Endothelial cell of umbilical vein (primary cell): ENCODE measurements at regions not wholly inside any gene's neighbourhood (a gene's known extent, or its start where the extent isn't known, plus 50 kb on each side); places are given as distances from the start of the nearest gene placed in this dataset.

Experiments used
- BruUV-seq: library from RNA; stranded (reverse); fragments of 400-500 nt; replicated peaks from 2 replicates; lab custom pipeline; 2021; lab: Mats Ljungman, UMichigan
- CTCF ChIA-PET: fragments of 300-600, 350-600 bp; sonication (Branson Sonifier 250); formaldehyde crosslinking; loops from one replicate; lab custom pipeline; 2021; ENCODE audit warnings: antibody characterized with exemption, inconsistent platforms; lab: Charles Lee
- POLR2A ChIA-PET: fragments of 300-600, 350-600 bp; sonication (Branson Sonifier 250); formaldehyde crosslinking; loops from one replicate; lab custom pipeline; 2021; ENCODE audit warnings: antibody characterized with exemption, inconsistent platforms; lab: Charles Lee
- DNase-seq: peaks from one replicate; pipeline ENCODE4 v3.0.0-alpha.2; 2011; ENCODE audit warnings: low read depth, low spot score
- FAIRE-seq: peaks from 2 replicates; lab custom pipeline; 2011; peaks lifted over from hg19 to GRCh38; lab: Jason Lieb, UNC
- H2AFZ ChIP-seq: 2 replicates; pipeline ENCODE4 v1.6.0; 2012; ENCODE audit warnings: low read depth, low read length, control low read depth, inconsistent platforms
- H3K27ac ChIP-seq: 2 replicates; pipeline ENCODE4 v1.5.1; 2011; ENCODE audit warnings: low read depth, mild to moderate bottlenecking, control low read depth, low read length, moderate library complexity; ENCODE audit not compliant: insufficient read depth
- H3K27me3 ChIP-seq, 2 experiments: 2 replicates each; pipeline versions ENCODE4 v1.6.0 to v1.6.1; 2011; ENCODE audit warnings: low read length in 2 of 2, mixed read lengths in 1 of 2; ENCODE audit not compliant: control insufficient read depth in 2 of 2, insufficient read depth in 2 of 2
- H3K36me3 ChIP-seq, 2 experiments: 2 replicates in 1 of 2; 3 replicates in 1 of 2; pipeline ENCODE4 v1.5.1; 2011; ENCODE audit warnings: low read length in 2 of 2, mild to moderate bottlenecking in 1 of 2, moderate library complexity in 1 of 2; ENCODE audit not compliant: control insufficient read depth in 2 of 2, insufficient read depth in 2 of 2; ENCODE audit errors: extremely low read depth in 1 of 2
- H3K4me1 ChIP-seq: 3 replicates; pipeline ENCODE4 v1.5.1; 2011; ENCODE audit warnings: mild to moderate bottlenecking, low read length; ENCODE audit not compliant: control insufficient read depth, insufficient read depth; ENCODE audit errors: extremely low read depth
- H3K4me2 ChIP-seq: 2 replicates; pipeline ENCODE4 v1.6.1; 2011; ENCODE audit warnings: low read length, control low read depth, mixed read lengths; ENCODE audit not compliant: insufficient read depth
- H3K4me3 ChIP-seq, 3 experiments: fragments of 200-600 bp in 1 of 3; sonication (generic), shearing (Covaris generic) in 1 of 3; replicated peaks in 1 of 3; 2 replicates each; pipeline ENCODE4 v1.5.1; 2011 to 2016; ENCODE audit warnings: control low read depth in 3 of 3, low read length in 3 of 3, mild to moderate bottlenecking in 2 of 3, inconsistent platforms in 1 of 3, low read depth in 1 of 3, moderate library complexity in 1 of 3; ENCODE audit not compliant: insufficient read depth in 1 of 3
- H3K79me2 ChIP-seq: 2 replicates; pipeline ENCODE4 v1.6.0; 2012; ENCODE audit warnings: low read length, inconsistent platforms; ENCODE audit not compliant: control insufficient read depth, insufficient read depth
- H3K9ac ChIP-seq: replicated peaks from 2 replicates; pipeline ENCODE3; 2011; ENCODE audit warnings: low read length, control low read depth; ENCODE audit not compliant: insufficient read depth; ENCODE audit errors: extremely low read depth
- H3K9me1 ChIP-seq: replicated peaks from 3 replicates; pipeline ENCODE4 v1.6.0; 2011; ENCODE audit warnings: mild to moderate bottlenecking, low read length; ENCODE audit not compliant: control insufficient read depth, insufficient read depth; ENCODE audit errors: extremely low read depth
- H3K9me3 ChIP-seq: replicated peaks from 2 replicates; pipeline ENCODE4 v1.5.1; 2012; ENCODE audit warnings: low read length, inconsistent platforms; ENCODE audit not compliant: control insufficient read depth, insufficient read depth
- H4K20me1 ChIP-seq: replicated peaks from 2 replicates; pipeline ENCODE3; 2011; ENCODE audit warnings: mild to moderate bottlenecking, low read length; ENCODE audit not compliant: control insufficient read depth, insufficient read depth; ENCODE audit errors: extremely low read depth
- EZH2 ChIP-seq: IDR thresholded peaks from 2 replicates; pipeline ENCODE4 v1.6.1; 2012; ENCODE audit warnings: borderline replicate concordance, low read depth, mild to moderate bottlenecking, moderate library complexity, low read length, inconsistent platforms; ENCODE audit not compliant: severe bottlenecking
- JUN ChIP-seq: IDR thresholded peaks from 2 replicates; pipeline ENCODE4 v1.6.1; 2011; ENCODE audit warnings: borderline replicate concordance, low read depth; ENCODE audit not compliant: insufficient read length, insufficient read depth
- dilution Hi-C: fragments of 300-500 bp; cut with MboI; formaldehyde crosslinking; loops from one replicate; pipeline ENCODE4 v1.15.0; 2019; ENCODE audit warnings: low sequenced_read_pairs; ENCODE audit not compliant: extremely low pct_ligation_motif_present
- intact Hi-C: fragments of 100-400 bp; cut with micrococcal nuclease; formaldehyde crosslinking; loops from one replicate; pipeline ENCODE4 v1.10.0; 2022
- TF ChIP-seq, protein P1 (sequence below): IDR thresholded peaks from 2 replicates; pipeline ENCODE4 v1.6.1; 2011; ENCODE audit not compliant: insufficient read depth, insufficient read length

DNA sequence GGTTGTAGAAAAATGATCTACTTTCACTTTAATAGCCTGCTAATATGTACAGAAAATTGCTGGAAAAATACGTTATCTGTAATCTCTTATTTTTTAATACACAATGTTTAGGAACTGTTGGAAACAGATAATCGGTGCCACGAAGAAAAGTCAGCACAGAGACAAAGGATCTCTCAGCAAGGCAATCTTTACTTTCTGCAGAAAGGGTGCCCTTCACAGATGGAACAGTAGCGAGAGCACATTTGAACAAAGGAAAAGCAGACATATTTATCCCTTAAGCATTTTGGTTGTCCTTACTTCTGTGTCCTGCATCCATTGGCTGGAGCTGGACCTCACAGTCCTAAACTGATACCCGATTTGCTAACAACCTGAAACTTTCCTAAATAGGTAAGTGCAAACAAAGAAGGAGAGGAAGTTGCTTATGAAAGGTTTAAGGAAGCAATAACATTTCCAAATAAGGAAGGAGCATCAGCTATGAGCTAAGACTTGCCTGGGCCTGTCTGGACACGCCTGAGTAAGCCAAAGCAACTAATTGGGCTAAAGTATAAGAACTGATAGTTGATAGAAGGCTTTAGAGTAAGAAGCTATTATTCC lies 640.0 kb downstream of the SH2D4B start:
- H4K20me1 ChIP-seq = no peaks in the 10 kb centered on the region
- CTCF ChIA-PET = no interaction called here
- DNase-seq (no peak), FAIRE-seq (no peak)
- dilution Hi-C loops (no loop called here), intact Hi-C loops (no loop called here)
- no peak overlapping the region for H3K4me3 ChIP-seq
- no peaks in the 10 kb centered on the region for H3K9me3 ChIP-seq
- no peaks in the 10 kb centered on the region for H3K79me2 ChIP-seq
- H3K9me1 ChIP-seq = no peaks in the 10 kb centered on the region
- no peaks in the 10 kb centered on the region for H3K4me1 ChIP-seq
- TF ChIP-seq, protein P1, sequence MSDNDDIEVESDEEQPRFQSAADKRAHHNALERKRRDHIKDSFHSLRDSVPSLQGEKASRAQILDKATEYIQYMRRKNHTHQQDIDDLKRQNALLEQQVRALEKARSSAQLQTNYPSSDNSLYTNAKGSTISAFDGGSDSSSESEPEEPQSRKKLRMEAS = no peak
- no peak for TF ChIP-seq JUN
- H3K27me3 ChIP-seq = no peaks in the 10 kb centered on the region
- no peak overlapping the region for H3K27ac ChIP-seq
- no peak overlapping the region for H2AFZ ChIP-seq
- POLR2A ChIA-PET = no interaction called here
- no peaks in the 10 kb centered on the region for H3K36me3 ChIP-seq
- no peak overlapping the region for H3K9ac ChIP-seq
- H3K4me2 ChIP-seq = no peak overlapping the region
- no TSS peak for BruUV-seq

DNA sequence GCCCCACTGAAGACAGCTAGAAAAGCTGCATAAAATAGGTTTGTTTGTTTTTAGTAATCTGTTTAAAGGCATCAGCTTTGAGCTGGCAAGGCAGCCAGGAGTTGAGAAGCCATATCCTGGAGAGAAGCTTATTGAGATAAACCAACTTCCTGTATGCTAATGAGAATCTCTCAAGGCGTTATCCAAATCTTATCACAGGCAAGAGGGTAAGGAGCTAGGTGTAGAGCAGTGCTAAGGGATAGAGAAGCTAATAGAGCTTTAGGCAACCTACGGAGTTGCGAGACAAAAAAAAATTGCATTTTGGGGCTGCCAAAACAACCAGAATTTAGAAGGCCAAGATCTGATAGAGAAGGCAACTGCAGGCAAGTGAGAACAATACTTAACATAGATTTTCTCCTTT lies 641.6 kb downstream of the SH2D4B start:
- FAIRE-seq = no peak
- H3K4me2 ChIP-seq = no peak overlapping the region
- CTCF ChIA-PET = interaction anchor here (1.1 to 1.4 kb wide), 2 partner anchors 9 to 479 kb away, joined by 4 to 5 read pairs; no protein-coding TSS in a partner anchor
- H3K4me3 ChIP-seq = no peak overlapping the region
- DNase-seq = no peak
- H3K4me1 ChIP-seq = no peaks in the 10 kb centered on the region
- H3K9ac ChIP-seq = no peak overlapping the region
- no peaks in the 10 kb centered on the region for H4K20me1 ChIP-seq
- no peaks in the 10 kb centered on the region for H3K36me3 ChIP-seq
- BruUV-seq = no TSS peak
- H3K9me1 ChIP-seq = no peaks in the 10 kb centered on the region
- H3K79me2 ChIP-seq = no peaks in the 10 kb centered on the region
- no peaks in the 10 kb centered on the region for H3K27me3 ChIP-seq
- H3K27ac ChIP-seq = no peak overlapping the region
- no peak for TF ChIP-seq EZH2
- intact Hi-C loops = no loop called here
- H2AFZ ChIP-seq = no peak overlapping the region
- POLR2A ChIA-PET = no interaction called here
- dilution Hi-C loops = no loop called here
- H3K9me3 ChIP-seq = no peaks in the 10 kb centered on the region
